ENCODE measurements at regions not wholly inside any gene's neighbourhood (a gene's known extent, or its start where the extent isn't known, plus 50 kb on each side); places are given as distances from the start of the nearest gene placed in this dataset.

GRCh38 chr17:77394540-77395295, 253.9 kb downstream of the SEC14L1 start:
- no peaks in the 10 kb centered on the region for H3K27me3 ChIP-seq
- intact Hi-C loops (cut with DNase I): no loop called here
- peaks cover 70 to 99% (median 97%) of the 10 kb centered on the region in 4 donors for H3K4me1 ChIP-seq
- no peaks in the 10 kb centered on the region for H3K36me3 ChIP-seq
- TF ChIP-seq EP300 (IDR thresholded peaks at IDR 0.05): no peak
- peak in 1 of 2 donors; percentile 28 for TF ChIP-seq POLR2AphosphoS5 (IDR thresholded peaks at IDR 0.05)
- TF ChIP-seq CTCF (IDR thresholded peaks at IDR 0.05): no peak
- TF ChIP-seq POLR2A (IDR thresholded peaks at IDR 0.05; ENCODE audit: low read depth): no peak
- no peak overlapping the region for H3K4me3 ChIP-seq
- DNase-seq (ENCODE audit: extremely low spot score): no peak
- 68% methylated on average over 11 of the region's 15 CpGs for WGBS
- H3K27ac ChIP-seq (replicated peaks in 1 of 4): peak overlapping the region; percentile 99 to 100 (median 99)
- H3K9me3 ChIP-seq: no peaks in the 10 kb centered on the region

GRCh38 chr17:77395501-77396048, 254.8 kb downstream of the SEC14L1 start:
- WGBS: 64% methylated on average over 14 of the region's 14 CpGs
- Histone ChIP-seq H3K27me3 (no peaks in the 10 kb centered on the region), H3K36me3 (no peaks in the 10 kb centered on the region), H3K4me3 (no peak overlapping the region), H3K27ac (replicated peaks in 1 of 4) (peak overlapping the region; percentile 99 to 100 (median 99)), H3K4me1 (peaks cover 73 to 100% (median 100%) of the 10 kb centered on the region in 4 donors), H3K9me3 (no peaks in the 10 kb centered on the region)
- no peak for TF ChIP-seq CTCF (IDR thresholded peaks at IDR 0.05)
- no peak for TF ChIP-seq POLR2AphosphoS5 (IDR thresholded peaks at IDR 0.05)
- TF ChIP-seq POLR2A (IDR thresholded peaks at IDR 0.05; ENCODE audit: low read depth): no peak
- TF ChIP-seq EP300 (IDR thresholded peaks at IDR 0.05): no peak
- intact Hi-C loops (cut with DNase I): no loop called here
- no peak for DNase-seq (ENCODE audit: extremely low spot score)

GRCh38 chr17:77396610-77397009, 255.8 kb downstream of the SEC14L1 start:
- DNase-seq (ENCODE audit: extremely low spot score): no peak
- 90% methylated on average over 7 of the region's 9 CpGs for WGBS
- H3K4me1 ChIP-seq: peaks cover 69 to 100% (median 99%) of the 10 kb centered on the region in 4 donors

GRCh38 chr17:77398274-77398673, 257.5 kb downstream of the SEC14L1 start:
- Histone ChIP-seq H3K9me3 (no peaks in the 10 kb centered on the region), H3K36me3 (peaks cover 5 to 18% (median 13%) of the 10 kb centered on the region in 4 donors), H3K4me3 (no peak overlapping the region), H3K4me1 (peaks cover 57 to 100% (median 96%) of the 10 kb centered on the region in 4 donors), H3K27ac (replicated peaks in 1 of 4) (peak overlapping the region; percentile 46 to 100 (median 76)), H3K27me3 (no peaks in the 10 kb centered on the region)
- TF ChIP-seq POLR2AphosphoS5 (IDR thresholded peaks at IDR 0.05) (no peak), CTCF (IDR thresholded peaks at IDR 0.05) (no peak), EP300 (IDR thresholded peaks at IDR 0.05) (no peak), POLR2A (IDR thresholded peaks at IDR 0.05; ENCODE audit: low read depth) (no peak)
- DNase-seq (ENCODE audit: extremely low spot score): no peak
- WGBS: 88% methylated on average over 10 of the region's 11 CpGs
- intact Hi-C loops (cut with DNase I): no loop called here

More at GRCh38 chr17:77396610-77397009, 255.8 kb downstream of the SEC14L1 start:
- H3K36me3 ChIP-seq: peaks cover 0 to 1% (median 0%) of the 10 kb centered on the region in 4 donors
- no peak overlapping the region for H3K4me3 ChIP-seq
- no peak for TF ChIP-seq EP300 (IDR thresholded peaks at IDR 0.05)
- TF ChIP-seq POLR2AphosphoS5 (IDR thresholded peaks at IDR 0.05): peak in 1 of 2 donors; percentile 40
- no peak for TF ChIP-seq CTCF (IDR thresholded peaks at IDR 0.05)
- no peaks in the 10 kb centered on the region for H3K27me3 ChIP-seq
- intact Hi-C loops (cut with DNase I): no loop called here
- H3K9me3 ChIP-seq: no peaks in the 10 kb centered on the region
- peak overlapping the region; percentile 99 to 100 (median 99) for H3K27ac ChIP-seq (replicated peaks in 1 of 4)
